ENCODE measurements at regions not wholly inside any gene's neighbourhood (a gene's known extent, or its start where the extent isn't known, plus 50 kb on each side); places are given as distances from the start of the nearest gene placed in this dataset.

- no peaks in the 10 kb centered on the region for H3K9me3 Mint-ChIP-seq (ENCODE audit: low read depth)
- peaks cover 1% of the 10 kb centered on the region for H3K27me3 Mint-ChIP-seq (ENCODE audit: low read depth)
- peaks cover 7% of the 10 kb centered on the region for H3K4me1 Mint-ChIP-seq (ENCODE audit: low read depth)
- TF ChIP-seq, protein P1, sequence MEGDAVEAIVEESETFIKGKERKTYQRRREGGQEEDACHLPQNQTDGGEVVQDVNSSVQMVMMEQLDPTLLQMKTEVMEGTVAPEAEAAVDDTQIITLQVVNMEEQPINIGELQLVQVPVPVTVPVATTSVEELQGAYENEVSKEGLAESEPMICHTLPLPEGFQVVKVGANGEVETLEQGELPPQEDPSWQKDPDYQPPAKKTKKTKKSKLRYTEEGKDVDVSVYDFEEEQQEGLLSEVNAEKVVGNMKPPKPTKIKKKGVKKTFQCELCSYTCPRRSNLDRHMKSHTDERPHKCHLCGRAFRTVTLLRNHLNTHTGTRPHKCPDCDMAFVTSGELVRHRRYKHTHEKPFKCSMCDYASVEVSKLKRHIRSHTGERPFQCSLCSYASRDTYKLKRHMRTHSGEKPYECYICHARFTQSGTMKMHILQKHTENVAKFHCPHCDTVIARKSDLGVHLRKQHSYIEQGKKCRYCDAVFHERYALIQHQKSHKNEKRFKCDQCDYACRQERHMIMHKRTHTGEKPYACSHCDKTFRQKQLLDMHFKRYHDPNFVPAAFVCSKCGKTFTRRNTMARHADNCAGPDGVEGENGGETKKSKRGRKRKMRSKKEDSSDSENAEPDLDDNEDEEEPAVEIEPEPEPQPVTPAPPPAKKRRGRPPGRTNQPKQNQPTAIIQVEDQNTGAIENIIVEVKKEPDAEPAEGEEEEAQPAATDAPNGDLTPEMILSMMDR (IDR thresholded peaks at IDR 0.05), result no peak
- H3K27ac Mint-ChIP-seq (ENCODE audit: unreplicated experiment), result no peak overlapping the region
- H3K36me3 Mint-ChIP-seq (ENCODE audit: low read depth), result no peaks in the 10 kb centered on the region
- no peak overlapping the region for H3K4me3 Mint-ChIP-seq (ENCODE audit: unreplicated experiment)
- no peak for DNase-seq (ENCODE audit: low spot score)
These were observed 353.4 kb downstream of the FGFR2 start for GRCh38 chr10:121244818-121245217.

GRCh38 chr10:121245754-121246153 is 352.5 kb downstream of the FGFR2 start:
- H3K4me1 Mint-ChIP-seq (ENCODE audit: low read depth), result peaks cover 7% of the 10 kb centered on the region
- H3K36me3 Mint-ChIP-seq (ENCODE audit: low read depth), result no peaks in the 10 kb centered on the region
- no peak for DNase-seq (ENCODE audit: low spot score)
- no peak overlapping the region for H3K4me3 Mint-ChIP-seq (ENCODE audit: unreplicated experiment)
- no peak overlapping the region for H3K27ac Mint-ChIP-seq (ENCODE audit: unreplicated experiment)
- TF ChIP-seq, protein P1 (IDR thresholded peaks at IDR 0.05), result no peak
- peaks cover 1% of the 10 kb centered on the region for H3K27me3 Mint-ChIP-seq (ENCODE audit: low read depth)
- no peaks in the 10 kb centered on the region for H3K9me3 Mint-ChIP-seq (ENCODE audit: low read depth)

- Mint-ChIP-seq H3K4me1 (ENCODE audit: low read depth) (peaks cover 7% of the 10 kb centered on the region), H3K36me3 (ENCODE audit: low read depth) (no peaks in the 10 kb centered on the region), H3K9me3 (ENCODE audit: low read depth) (no peaks in the 10 kb centered on the region), H3K27me3 (ENCODE audit: low read depth) (peaks cover 1% of the 10 kb centered on the region), H3K4me3 (ENCODE audit: unreplicated experiment) (no peak overlapping the region), H3K27ac (ENCODE audit: unreplicated experiment) (no peak overlapping the region)
- no peak for DNase-seq (ENCODE audit: low spot score)
- TF ChIP-seq, protein P1 (IDR thresholded peaks at IDR 0.05), result no peak
These were observed 350.0 kb downstream of the FGFR2 start for GRCh38 chr10:121248266-121248665.

GRCh38 chr10:121250995-121251764 is 347.1 kb downstream of the FGFR2 start:
- H3K9me3 Mint-ChIP-seq (ENCODE audit: low read depth), result no peaks in the 10 kb centered on the region

GRCh38 chr10:121252756-121253155 is 345.5 kb downstream of the FGFR2 start:
- H3K4me1 Mint-ChIP-seq (ENCODE audit: low read depth), result no peaks in the 10 kb centered on the region
- no peaks in the 10 kb centered on the region for H3K36me3 Mint-ChIP-seq (ENCODE audit: low read depth)
- no peaks in the 10 kb centered on the region for H3K27me3 Mint-ChIP-seq (ENCODE audit: low read depth)
- no peaks in the 10 kb centered on the region for H3K9me3 Mint-ChIP-seq (ENCODE audit: low read depth)
- H3K4me3 Mint-ChIP-seq (ENCODE audit: unreplicated experiment), result no peak overlapping the region
- H3K27ac Mint-ChIP-seq (ENCODE audit: unreplicated experiment), result no peak overlapping the region
- no peak for DNase-seq (ENCODE audit: low spot score)
- TF ChIP-seq, protein P1 (IDR thresholded peaks at IDR 0.05), result no peak

More at GRCh38 chr10:121250995-121251764, 347.1 kb downstream of the FGFR2 start:
- DNase-seq (ENCODE audit: low spot score), result no peak
- Mint-ChIP-seq H3K4me3 (ENCODE audit: unreplicated experiment) (no peak overlapping the region), H3K27ac (ENCODE audit: unreplicated experiment) (no peak overlapping the region), H3K4me1 (ENCODE audit: low read depth) (no peaks in the 10 kb centered on the region), H3K27me3 (ENCODE audit: low read depth) (peaks cover 1% of the 10 kb centered on the region), H3K36me3 (ENCODE audit: low read depth) (no peaks in the 10 kb centered on the region)
- TF ChIP-seq, protein P1 (IDR thresholded peaks at IDR 0.05), result no peak

Measured in chondrocyte (in vitro differentiated cells).